Mammary epithelial cell (primary cell): ENCODE measurements at regions not wholly inside any gene's neighbourhood (a gene's known extent, or its start where the extent isn't known, plus 50 kb on each side); places are given as distances from the start of the nearest gene placed in this dataset.

Experiments used
- CTCF ChIP-seq, 2 donors: IDR thresholded peaks in 1 of 2; conservative IDR thresholded peaks in 1 of 2; 2 replicates each; pipeline ENCODE4 v1.5.1; 2011 to 2012; ENCODE audit warnings: inconsistent platforms in 2 of 2, low read length in 2 of 2, mild to moderate bottlenecking in 2 of 2, control low read depth in 1 of 2, low read depth in 1 of 2; ENCODE audit not compliant: insufficient read depth in 1 of 2; ENCODE audit errors: extremely low read depth in 1 of 2
- EZH2 ChIP-seq: IDR thresholded peaks from 2 replicates; pipeline ENCODE4 v1.6.1; 2012; ENCODE audit warnings: low read length, inconsistent platforms, borderline replicate concordance

GRCh38 chr4:130419211-130419975, 1323.4 kb downstream of the C4orf33 start:
- no peak for TF ChIP-seq CTCF (conservative IDR thresholded peaks at IDR 0.05 in 1 of 2, IDR thresholded peaks at IDR 0.05 in 1 of 2; ENCODE audit: extremely low read depth in 1 of 2, insufficient read depth in 1 of 2, low read depth in 1 of 2, low read length in 2 of 2)
- TF ChIP-seq EZH2 = no peak
